Activated CD4-positive, alpha-beta memory T cell treated with anti-CD3 and anti-CD28 coated beads, Interleukin-2, amount 10 ng/mL, durations not matched to agents 7 days and 5 days (primary cell): ENCODE measurements at regions not wholly inside any gene's neighbourhood (a gene's known extent, or its start where the extent isn't known, plus 50 kb on each side); places are given as distances from the start of the nearest gene placed in this dataset.

Source experiments
- CTCF ChIA-PET: fragments of 350-600 bp; sonication (Branson Sonifier 250); formaldehyde crosslinking; loops from one replicate; lab custom pipeline; 2021; ENCODE audit warnings: antibody characterized with exemption, inconsistent platforms; lab: Charles Lee
- POLR2A ChIA-PET: fragments of 350-600 bp; sonication (Branson Sonifier 250); formaldehyde crosslinking; loops from one replicate; lab custom pipeline; 2021; ENCODE audit warnings: antibody characterized with exemption; lab: Charles Lee
- DNase-seq: peaks from one replicate; pipeline ENCODE4 v3.0.0-alpha.2; 2020
- H3K27ac Mint-ChIP-seq: one replicate; pipeline ENCODE4 v1.8.0; 2021; ENCODE audit warnings: mild to moderate bottlenecking, mixed read lengths
- H3K27me3 Mint-ChIP-seq: one replicate; pipeline ENCODE4 v1.8.0; 2021; ENCODE audit warnings: mixed read lengths
- H3K36me3 Mint-ChIP-seq: one replicate; pipeline ENCODE4 v1.8.0; 2021; ENCODE audit warnings: low read depth, mixed read lengths
- H3K4me1 Mint-ChIP-seq: one replicate; pipeline ENCODE4 v1.8.0; 2021; ENCODE audit warnings: mixed read lengths
- H3K4me3 Mint-ChIP-seq: one replicate; pipeline ENCODE4 v1.8.0; 2021; ENCODE audit warnings: mild to moderate bottlenecking, mixed read lengths
- H3K9me3 Mint-ChIP-seq: one replicate; pipeline ENCODE4 v1.8.0; 2021; ENCODE audit warnings: mixed read lengths

GRCh38 chr4:45883421-45883820 is 240.4 kb downstream of the GABRG1 start:
- H3K36me3 Mint-ChIP-seq: no peaks in the 10 kb centered on the region
- H3K9me3 Mint-ChIP-seq: peaks cover 2% of the 10 kb centered on the region
- POLR2A ChIA-PET: no interaction called here
- H3K4me3 Mint-ChIP-seq: no peak overlapping the region
- no peak for DNase-seq
- no peaks in the 10 kb centered on the region for H3K27me3 Mint-ChIP-seq
- H3K27ac Mint-ChIP-seq: no peak overlapping the region
- H3K4me1 Mint-ChIP-seq: no peaks in the 10 kb centered on the region
- CTCF ChIA-PET: no interaction called here

GRCh38 chr4:45876235-45876890 is 247.5 kb downstream of the GABRG1 start:
- Mint-ChIP-seq H3K4me3 (no peak overlapping the region), H3K27me3 (no peaks in the 10 kb centered on the region), H3K9me3 (no peaks in the 10 kb centered on the region), H3K36me3 (no peaks in the 10 kb centered on the region), H3K4me1 (no peaks in the 10 kb centered on the region), H3K27ac (no peak overlapping the region)
- POLR2A ChIA-PET: no interaction called here
- DNase-seq: no peak
- CTCF ChIA-PET: no interaction called here

GRCh38 chr4:45869184-45869583 is 254.7 kb downstream of the GABRG1 start:
- Mint-ChIP-seq H3K4me1 (no peaks in the 10 kb centered on the region), H3K27me3 (no peaks in the 10 kb centered on the region), H3K36me3 (no peaks in the 10 kb centered on the region), H3K9me3 (peaks cover 4% of the 10 kb centered on the region), H3K4me3 (no peak overlapping the region), H3K27ac (no peak overlapping the region)
- POLR2A ChIA-PET: no interaction called here
- DNase-seq: no peak
- CTCF ChIA-PET: no interaction called here

GRCh38 chr4:45865781-45866180 is 258.1 kb downstream of the GABRG1 start:
- no peaks in the 10 kb centered on the region for H3K27me3 Mint-ChIP-seq
- no peaks in the 10 kb centered on the region for H3K4me1 Mint-ChIP-seq
- ChIA-PET POLR2A (no interaction called here), CTCF (no interaction called here)
- peaks cover 4% of the 10 kb centered on the region for H3K9me3 Mint-ChIP-seq
- no peak overlapping the region for H3K27ac Mint-ChIP-seq
- H3K36me3 Mint-ChIP-seq: no peaks in the 10 kb centered on the region
- no peak for DNase-seq
- no peak overlapping the region for H3K4me3 Mint-ChIP-seq

GRCh38 chr4:45855857-45856256 is 268.0 kb downstream of the GABRG1 start:
- H3K27ac Mint-ChIP-seq: no peak overlapping the region
- CTCF ChIA-PET: no interaction called here
- no peak for DNase-seq
- H3K4me3 Mint-ChIP-seq: no peak overlapping the region
- no peaks in the 10 kb centered on the region for H3K36me3 Mint-ChIP-seq
- POLR2A ChIA-PET: no interaction called here
- no peaks in the 10 kb centered on the region for H3K4me1 Mint-ChIP-seq
- peaks cover 17% of the 10 kb centered on the region for H3K9me3 Mint-ChIP-seq
- no peaks in the 10 kb centered on the region for H3K27me3 Mint-ChIP-seq

DNA sequence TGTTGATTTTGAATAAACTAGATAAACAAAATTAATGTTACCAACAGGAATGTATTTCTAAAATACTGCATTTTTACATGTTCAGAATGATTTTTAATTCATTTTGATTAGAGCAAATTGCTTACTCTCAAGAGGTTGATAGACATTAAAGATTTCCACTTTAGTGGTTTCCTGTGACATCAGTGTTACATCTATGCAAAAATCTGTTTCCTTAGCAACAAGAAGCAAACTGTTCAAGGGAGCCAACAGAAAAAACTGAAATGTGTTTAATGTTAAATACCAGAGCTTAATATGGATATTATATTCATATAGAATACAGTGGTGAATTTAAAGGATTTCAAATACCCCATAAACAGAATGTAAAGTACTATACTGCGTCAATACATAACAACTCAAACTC is 277.8 kb downstream of the GABRG1 start:
- Mint-ChIP-seq H3K27me3 (no peaks in the 10 kb centered on the region), H3K4me1 (no peaks in the 10 kb centered on the region), H3K36me3 (no peaks in the 10 kb centered on the region), H3K4me3 (no peak overlapping the region), H3K9me3 (peaks cover 5% of the 10 kb centered on the region), H3K27ac (no peak overlapping the region)
- POLR2A ChIA-PET: no interaction called here
- CTCF ChIA-PET: no interaction called here
- DNase-seq: no peak

DNA sequence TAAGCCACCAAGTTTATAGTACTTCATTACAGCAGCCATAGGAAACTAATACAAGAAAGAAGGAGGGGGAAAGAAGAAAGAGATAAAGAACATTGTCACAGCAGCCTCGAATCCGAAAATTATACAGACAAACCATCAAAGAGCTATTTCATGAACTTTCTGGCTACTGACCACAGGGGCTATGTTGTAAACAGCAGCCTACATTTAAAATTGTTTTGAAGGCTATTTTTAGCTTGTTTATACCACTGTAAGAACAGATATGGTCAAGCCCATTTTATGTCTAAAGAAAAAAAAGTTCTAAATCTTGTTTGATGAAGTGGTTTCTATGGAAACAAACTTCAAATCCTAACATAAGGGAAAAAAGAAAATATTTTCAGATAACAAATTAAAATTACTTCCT is 282.1 kb downstream of the GABRG1 start:
- no peaks in the 10 kb centered on the region for H3K4me1 Mint-ChIP-seq
- no peak for DNase-seq
- H3K4me3 Mint-ChIP-seq: no peak overlapping the region
- peaks cover 3% of the 10 kb centered on the region for H3K9me3 Mint-ChIP-seq
- no peak overlapping the region for H3K27ac Mint-ChIP-seq
- H3K36me3 Mint-ChIP-seq: no peaks in the 10 kb centered on the region
- no peaks in the 10 kb centered on the region for H3K27me3 Mint-ChIP-seq
- CTCF ChIA-PET: no interaction called here
- POLR2A ChIA-PET: no interaction called here

GRCh38 chr4:45831692-45832091 is 292.2 kb downstream of the GABRG1 start:
- no peak for DNase-seq
- Mint-ChIP-seq H3K27ac (no peak overlapping the region), H3K27me3 (no peaks in the 10 kb centered on the region), H3K9me3 (peaks cover 14% of the 10 kb centered on the region), H3K4me3 (no peak overlapping the region), H3K4me1 (no peaks in the 10 kb centered on the region), H3K36me3 (no peaks in the 10 kb centered on the region)
- ChIA-PET CTCF (no interaction called here), POLR2A (no interaction called here)

GRCh38 chr4:45803994-45804393 is 319.9 kb downstream of the GABRG1 start:
- Mint-ChIP-seq H3K9me3 (peaks cover 4% of the 10 kb centered on the region), H3K27ac (no peak overlapping the region), H3K27me3 (no peaks in the 10 kb centered on the region), H3K36me3 (no peaks in the 10 kb centered on the region), H3K4me1 (no peaks in the 10 kb centered on the region), H3K4me3 (no peak overlapping the region)
- no peak for DNase-seq
- ChIA-PET CTCF (no interaction called here), POLR2A (no interaction called here)

- Mint-ChIP-seq H3K36me3 (no peaks in the 10 kb centered on the region), H3K9me3 (peaks cover 10% of the 10 kb centered on the region), H3K27me3 (no peaks in the 10 kb centered on the region), H3K27ac (no peak overlapping the region), H3K4me3 (no peak overlapping the region), H3K4me1 (no peaks in the 10 kb centered on the region)
- ChIA-PET POLR2A (no interaction called here), CTCF (no interaction called here)
- no peak for DNase-seq
Measured at GRCh38 chr4:45795135-45795534, 328.7 kb downstream of the GABRG1 start.

DNA sequence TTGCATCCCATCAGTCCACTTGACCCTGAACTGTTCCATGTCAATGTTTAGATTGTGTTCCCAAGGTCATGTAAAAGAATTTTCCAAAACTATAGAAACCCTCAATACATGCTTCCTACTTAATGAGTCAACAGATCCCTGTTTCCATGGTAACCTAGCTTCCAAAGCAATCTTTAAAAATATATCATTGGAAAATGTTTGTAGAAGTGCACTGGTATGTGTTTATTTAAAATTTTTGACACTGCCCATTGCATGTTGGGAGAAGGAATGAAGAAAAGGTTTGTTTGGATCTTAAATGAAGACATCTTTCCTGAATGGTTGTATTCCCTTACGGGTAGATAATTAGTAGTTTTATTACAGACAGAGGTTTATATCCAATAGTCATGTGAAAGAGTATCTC is 345.3 kb downstream of the GABRG1 start:
- no peak for DNase-seq
- H3K4me3 Mint-ChIP-seq: no peak overlapping the region
- CTCF ChIA-PET: no interaction called here
- H3K9me3 Mint-ChIP-seq: peaks cover 4% of the 10 kb centered on the region
- H3K4me1 Mint-ChIP-seq: no peaks in the 10 kb centered on the region
- POLR2A ChIA-PET: no interaction called here
- H3K36me3 Mint-ChIP-seq: no peaks in the 10 kb centered on the region
- no peak overlapping the region for H3K27ac Mint-ChIP-seq
- no peaks in the 10 kb centered on the region for H3K27me3 Mint-ChIP-seq

DNA sequence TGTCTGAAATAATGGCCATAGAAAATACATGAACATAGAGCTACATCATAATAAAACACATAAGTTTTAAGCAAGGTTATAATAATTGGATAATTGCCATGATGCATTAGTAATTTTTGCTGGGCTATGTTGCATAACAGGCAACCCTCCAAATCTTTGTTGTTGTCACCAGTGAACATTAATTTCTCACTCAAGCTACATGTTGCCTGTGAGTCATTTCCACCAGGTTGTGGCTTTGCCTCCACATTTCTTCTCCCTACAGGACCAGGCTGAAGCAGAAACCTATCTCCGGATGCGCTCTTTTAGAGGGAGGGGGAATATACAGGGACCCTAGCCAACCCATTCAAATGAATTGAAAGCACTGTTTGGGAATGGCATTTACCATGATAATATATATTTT is 347.7 kb downstream of the GABRG1 start:
- no peak overlapping the region for H3K27ac Mint-ChIP-seq
- H3K27me3 Mint-ChIP-seq: no peaks in the 10 kb centered on the region
- no peak for DNase-seq
- no peaks in the 10 kb centered on the region for H3K4me1 Mint-ChIP-seq
- ChIA-PET CTCF (no interaction called here), POLR2A (no interaction called here)
- no peak overlapping the region for H3K4me3 Mint-ChIP-seq
- peaks cover 2% of the 10 kb centered on the region for H3K9me3 Mint-ChIP-seq
- no peaks in the 10 kb centered on the region for H3K36me3 Mint-ChIP-seq

GRCh38 chr4:45770958-45771357 is 352.9 kb downstream of the GABRG1 start:
- Mint-ChIP-seq H3K4me3 (no peak overlapping the region), H3K27ac (no peak overlapping the region), H3K36me3 (no peaks in the 10 kb centered on the region), H3K27me3 (no peaks in the 10 kb centered on the region), H3K9me3 (peaks cover 2% of the 10 kb centered on the region), H3K4me1 (no peaks in the 10 kb centered on the region)
- DNase-seq: no peak
- ChIA-PET POLR2A (no interaction called here), CTCF (no interaction called here)

DNA sequence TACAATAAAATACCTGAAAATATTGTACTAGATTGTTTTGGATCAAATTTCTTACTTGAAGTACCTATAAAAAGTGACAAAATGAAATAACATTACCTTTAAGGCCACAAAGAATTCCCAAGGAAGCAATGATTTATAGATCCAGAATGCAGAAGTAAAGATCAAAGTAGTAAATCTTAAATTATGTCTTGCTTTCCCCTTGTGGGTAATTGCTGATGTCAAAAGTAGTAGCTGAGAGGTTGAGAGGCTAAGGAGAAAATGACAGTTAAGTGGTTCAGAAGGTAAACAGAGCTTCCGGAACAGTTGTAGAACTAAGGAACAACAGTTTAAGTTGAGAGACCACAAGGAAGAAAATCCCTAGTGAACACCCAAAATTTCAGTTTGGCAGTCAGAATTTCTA is 358.3 kb downstream of the GABRG1 start:
- no peak overlapping the region for H3K4me3 Mint-ChIP-seq
- no peaks in the 10 kb centered on the region for H3K27me3 Mint-ChIP-seq
- DNase-seq: no peak
- no peak overlapping the region for H3K27ac Mint-ChIP-seq
- H3K9me3 Mint-ChIP-seq: peaks cover 11% of the 10 kb centered on the region
- POLR2A ChIA-PET: no interaction called here
- H3K4me1 Mint-ChIP-seq: no peaks in the 10 kb centered on the region
- H3K36me3 Mint-ChIP-seq: no peaks in the 10 kb centered on the region
- CTCF ChIA-PET: no interaction called here
